ENCODE measurements at regions not wholly inside any gene's neighbourhood (a gene's known extent, or its start where the extent isn't known, plus 50 kb on each side); places are given as distances from the start of the nearest gene placed in this dataset.

- no peaks in the 10 kb centered on the region for H3K4me1 Mint-ChIP-seq
- H3K9me3 Mint-ChIP-seq, result no peaks in the 10 kb centered on the region
- no peaks in the 10 kb centered on the region for H3K36me3 Mint-ChIP-seq (ENCODE audit: low read depth)
- no peaks in the 10 kb centered on the region for H3K27me3 Mint-ChIP-seq (ENCODE audit: low read depth)
- H3K27ac Mint-ChIP-seq, result no peak overlapping the region
- H3K4me3 Mint-ChIP-seq, result no peak overlapping the region
- TF ChIP-seq, protein P1, sequence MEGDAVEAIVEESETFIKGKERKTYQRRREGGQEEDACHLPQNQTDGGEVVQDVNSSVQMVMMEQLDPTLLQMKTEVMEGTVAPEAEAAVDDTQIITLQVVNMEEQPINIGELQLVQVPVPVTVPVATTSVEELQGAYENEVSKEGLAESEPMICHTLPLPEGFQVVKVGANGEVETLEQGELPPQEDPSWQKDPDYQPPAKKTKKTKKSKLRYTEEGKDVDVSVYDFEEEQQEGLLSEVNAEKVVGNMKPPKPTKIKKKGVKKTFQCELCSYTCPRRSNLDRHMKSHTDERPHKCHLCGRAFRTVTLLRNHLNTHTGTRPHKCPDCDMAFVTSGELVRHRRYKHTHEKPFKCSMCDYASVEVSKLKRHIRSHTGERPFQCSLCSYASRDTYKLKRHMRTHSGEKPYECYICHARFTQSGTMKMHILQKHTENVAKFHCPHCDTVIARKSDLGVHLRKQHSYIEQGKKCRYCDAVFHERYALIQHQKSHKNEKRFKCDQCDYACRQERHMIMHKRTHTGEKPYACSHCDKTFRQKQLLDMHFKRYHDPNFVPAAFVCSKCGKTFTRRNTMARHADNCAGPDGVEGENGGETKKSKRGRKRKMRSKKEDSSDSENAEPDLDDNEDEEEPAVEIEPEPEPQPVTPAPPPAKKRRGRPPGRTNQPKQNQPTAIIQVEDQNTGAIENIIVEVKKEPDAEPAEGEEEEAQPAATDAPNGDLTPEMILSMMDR (IDR thresholded peaks at IDR 0.05; ENCODE audit: unreplicated experiment in 3 of 3), result no peak
These were observed 68.5 kb downstream of the CDC14C start for GRCh38 chr7:48992816-48993215.

DNA sequence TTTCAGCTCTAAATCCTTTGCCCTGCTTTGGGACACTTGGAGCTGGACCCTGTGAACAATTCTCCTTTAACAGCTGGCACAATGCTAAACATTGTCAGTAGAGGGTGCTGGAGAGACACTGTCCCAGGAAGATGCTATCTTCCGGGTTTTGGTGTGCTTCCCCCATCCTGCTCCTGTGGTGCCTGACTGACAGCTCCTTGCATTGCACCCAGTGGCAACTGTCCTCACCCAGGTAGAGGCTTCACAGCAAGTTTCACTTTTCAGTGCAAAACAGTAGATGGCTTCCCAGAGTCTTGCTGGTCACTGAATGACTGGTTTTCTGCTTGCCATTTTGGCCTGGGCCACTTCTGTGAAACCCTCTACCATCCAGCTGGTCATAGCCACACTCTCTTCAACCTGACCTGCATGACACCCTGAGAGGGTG, 77.3 kb downstream of the CDC14C start:
- H3K9me3 Mint-ChIP-seq, result peaks cover 15% of the 10 kb centered on the region
- H3K4me1 Mint-ChIP-seq, result no peaks in the 10 kb centered on the region
- TF ChIP-seq, protein P1 (IDR thresholded peaks at IDR 0.05; ENCODE audit: unreplicated experiment in 3 of 3), result peak; percentile 40 to 68 (median 57)
- H3K36me3 Mint-ChIP-seq (ENCODE audit: low read depth), result no peaks in the 10 kb centered on the region
- no peak overlapping the region for H3K27ac Mint-ChIP-seq
- H3K4me3 Mint-ChIP-seq, result no peak overlapping the region
- H3K27me3 Mint-ChIP-seq (ENCODE audit: low read depth), result no peaks in the 10 kb centered on the region

- TF ChIP-seq, protein P1 (IDR thresholded peaks at IDR 0.05; ENCODE audit: unreplicated experiment in 3 of 3), result no peak
- Mint-ChIP-seq H3K27me3 (ENCODE audit: low read depth) (no peaks in the 10 kb centered on the region), H3K4me1 (no peaks in the 10 kb centered on the region), H3K4me3 (no peak overlapping the region), H3K36me3 (ENCODE audit: low read depth) (peaks cover 4% of the 10 kb centered on the region), H3K9me3 (peaks cover 27% of the 10 kb centered on the region), H3K27ac (no peak overlapping the region)
These were observed 86.4 kb downstream of the CDC14C start for GRCh38 chr7:49010717-49011116.

DNA sequence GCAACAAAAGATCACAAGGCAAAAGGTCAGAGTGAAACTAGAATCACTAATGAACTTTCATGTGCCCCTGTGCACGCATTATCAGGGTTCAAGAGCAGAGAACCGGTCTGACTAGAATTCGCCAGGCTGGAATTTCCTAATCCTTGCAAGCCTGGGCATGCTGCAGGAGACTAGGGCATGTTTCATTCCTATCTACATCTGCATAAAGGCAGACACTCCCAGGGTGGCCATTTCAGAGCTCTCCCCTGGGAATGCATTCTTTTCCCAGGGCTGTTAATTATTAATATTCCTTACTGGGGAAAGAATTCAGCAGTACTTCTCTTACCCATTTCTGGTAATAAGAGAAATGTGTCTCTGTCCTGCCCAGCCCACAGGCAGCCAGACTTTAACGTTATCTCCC, 90.5 kb downstream of the CDC14C start:
- TF ChIP-seq, protein P1 (IDR thresholded peaks at IDR 0.05; ENCODE audit: unreplicated experiment in 3 of 3), result no peak
- H3K27me3 Mint-ChIP-seq (ENCODE audit: low read depth), result no peaks in the 10 kb centered on the region
- H3K27ac Mint-ChIP-seq, result no peak overlapping the region
- H3K9me3 Mint-ChIP-seq, result peaks cover 20% of the 10 kb centered on the region
- peaks cover 4% of the 10 kb centered on the region for H3K36me3 Mint-ChIP-seq (ENCODE audit: low read depth)
- H3K4me3 Mint-ChIP-seq, result no peak overlapping the region
- H3K4me1 Mint-ChIP-seq, result no peaks in the 10 kb centered on the region

DNA sequence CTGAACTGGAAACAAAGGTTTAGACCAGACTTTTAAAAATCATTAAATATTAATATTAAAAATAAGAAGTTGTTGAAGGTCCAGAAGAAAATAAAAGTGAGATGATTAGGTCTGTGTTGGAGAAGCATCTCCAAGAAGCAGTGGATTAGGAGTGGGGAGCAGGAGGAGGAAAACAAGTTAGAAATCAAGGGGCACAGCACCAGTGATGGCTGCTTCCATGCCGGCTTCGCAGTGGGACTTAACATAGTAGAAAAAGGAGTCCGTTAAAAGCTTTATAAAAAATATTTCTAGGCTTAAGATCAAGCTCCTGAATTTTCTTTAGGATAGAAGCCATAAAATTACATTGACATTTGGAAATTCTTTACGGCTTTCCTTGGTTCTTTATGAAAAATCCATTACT, 95.8 kb downstream of the CDC14C start:
- peaks cover 8% of the 10 kb centered on the region for H3K9me3 Mint-ChIP-seq
- no peak overlapping the region for H3K4me3 Mint-ChIP-seq
- peaks cover 6% of the 10 kb centered on the region for H3K4me1 Mint-ChIP-seq
- H3K36me3 Mint-ChIP-seq (ENCODE audit: low read depth), result no peaks in the 10 kb centered on the region
- H3K27me3 Mint-ChIP-seq (ENCODE audit: low read depth), result peaks cover 3% of the 10 kb centered on the region
- no peak overlapping the region for H3K27ac Mint-ChIP-seq
- TF ChIP-seq, protein P1 (IDR thresholded peaks at IDR 0.05; ENCODE audit: unreplicated experiment in 3 of 3), result no peak

DNA sequence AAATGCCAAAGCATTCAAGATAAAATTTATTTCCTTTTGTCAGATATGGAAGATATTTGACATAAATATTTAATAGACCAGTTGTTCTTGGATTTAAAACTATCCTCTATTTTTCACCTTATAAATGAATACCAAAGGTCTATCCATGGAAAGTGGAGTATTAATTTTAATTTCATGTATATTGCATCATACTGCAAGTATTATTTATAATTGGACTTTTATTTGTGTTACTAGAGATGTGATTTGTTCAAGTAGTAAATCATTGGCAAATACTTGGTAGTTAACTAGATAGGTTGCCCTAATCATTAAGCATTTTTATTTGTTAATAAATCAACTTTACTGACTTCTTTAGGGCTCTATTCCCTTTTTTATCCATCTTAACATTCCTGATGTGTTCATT, 98.1 kb downstream of the CDC14C start:
- TF ChIP-seq, protein P1 (IDR thresholded peaks at IDR 0.05; ENCODE audit: unreplicated experiment in 3 of 3), result no peak
- H3K4me1 Mint-ChIP-seq, result peaks cover 6% of the 10 kb centered on the region
- H3K9me3 Mint-ChIP-seq, result no peaks in the 10 kb centered on the region
- H3K27me3 Mint-ChIP-seq (ENCODE audit: low read depth), result peaks cover 3% of the 10 kb centered on the region
- no peak overlapping the region for H3K4me3 Mint-ChIP-seq
- H3K27ac Mint-ChIP-seq, result no peak overlapping the region
- no peaks in the 10 kb centered on the region for H3K36me3 Mint-ChIP-seq (ENCODE audit: low read depth)

All from nephron (organoid).